Upper lobe of left lung (tissue), 6 donors: ENCODE measurements at regions not wholly inside any gene's neighbourhood (a gene's known extent, or its start where the extent isn't known, plus 50 kb on each side); places are given as distances from the start of the nearest gene placed in this dataset.
A peak's percentile ranks its signal among the peaks of the same experiment; 100 is the strongest.

Experiments used
- ATAC-seq, 2 donors: fragments of 200-7000 bp; cut with Tn5 transposase; one replicate each; pipeline ENCODE4 v1.9.1; 2022; ENCODE audit warnings: mild to moderate bottlenecking in 2 of 2, moderate library complexity in 2 of 2; ENCODE audit not compliant: low FRiP score in 2 of 2
- DNase-seq, 2 donors: peaks; one replicate each; pipeline ENCODE4 v3.0.0-alpha.2; 2019 to 2020
- H3K27ac ChIP-seq, 4 donors: fragments of 200-600 bp; sonication (generic); one replicate each; pipeline ENCODE4 v1.5.1; 2016 to 2019
- H3K27me3 ChIP-seq, 4 donors: fragments of 200-600 bp; sonication (generic); one replicate each; pipeline ENCODE4 v1.5.1; 2017 to 2019
- H3K36me3 ChIP-seq, 4 donors: fragments of 200-600 bp; sonication (generic); one replicate each; pipeline ENCODE4 v1.5.1; 2016 to 2019
- H3K4me1 ChIP-seq, 4 donors: fragments of 200-600 bp; sonication (generic); one replicate each; pipeline ENCODE4 v1.5.1; 2018 to 2019
- H3K4me3 ChIP-seq, 4 donors: fragments of 200-600 bp; sonication (generic); one replicate each; pipeline ENCODE4 v1.5.1; 2017 to 2019; ENCODE audit warnings: mild to moderate bottlenecking in 2 of 4, moderate library complexity in 1 of 4
- H3K9me3 ChIP-seq, 4 donors: fragments of 200-600 bp; sonication (generic); one replicate each; pipeline ENCODE4 v1.5.1; 2018 to 2019
- EP300 ChIP-seq, 4 donors: sonication (generic); formaldehyde crosslinking; IDR thresholded peaks; one replicate each; pipeline ENCODE4 v1.5.1; 2017; ENCODE audit warnings: antibody characterized with exemption in 4 of 4, control low read depth in 2 of 4
- POLR2A ChIP-seq, 4 donors: fragments of 450-650 bp; IDR thresholded peaks; one replicate each; pipeline ENCODE4 v1.5.1; 2016 to 2017; ENCODE audit warnings: antibody characterized with exemption in 4 of 4, mild to moderate bottlenecking in 2 of 4
- POLR2AphosphoS5 ChIP-seq, 2 donors: sonication (generic); formaldehyde crosslinking; IDR thresholded peaks; one replicate each; pipeline ENCODE4 v1.5.1; 2017; ENCODE audit warnings: antibody characterized with exemption in 2 of 2
- WGBS, 2 donors: methylation state at CpG; one replicate each; pipeline ENCODE4 v1.1.5; 2017 to 2018; 5-methylcytosine and 5-hydroxymethylcytosine counted together
- TF ChIP-seq, protein P1 (sequence below), 6 experiments: fragments of 450-650 bp in 4 of 6; fragments of 200-600 bp in 2 of 6; sonication (generic) in 2 of 6; IDR thresholded peaks; one replicate each; pipeline ENCODE4 v1.5.1; 2016 to 2019; ENCODE audit warnings: antibody characterized with exemption in 6 of 6
- donor health status: DM: no; HTN: no; CAD: no; lungs with moderate emphysema.
- donor health status: DM: no; HTN: yes; CAD: no; lungs with severe emphysema.

DNA sequence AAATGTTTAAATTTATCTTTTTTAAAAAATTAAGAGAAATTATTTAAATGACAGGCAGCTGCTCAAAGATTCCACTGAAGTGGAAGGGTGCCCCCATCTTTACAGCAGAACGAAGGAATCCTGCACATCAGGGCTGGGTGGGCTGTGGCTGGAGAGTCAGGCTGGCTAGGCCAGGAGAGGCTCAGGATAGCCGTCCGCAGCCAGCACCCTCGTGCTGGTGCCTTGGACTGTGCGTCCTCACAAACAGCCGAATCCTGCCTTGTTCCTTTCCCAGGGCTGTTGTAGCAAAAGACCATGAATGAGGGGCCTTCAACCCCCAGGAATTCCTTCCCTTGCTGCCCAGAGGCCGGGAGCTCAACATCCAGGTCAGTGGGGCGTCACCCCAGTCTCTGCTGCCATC is 64.6 kb upstream of the FCN1 start:
- DNase-seq (peak in 1 of 2 donors; percentile 6), ATAC-seq (no peak)
- WGBS, 2 donors: 77 to 84% methylated on average over 7 to 8 of the region's 8 CpGs
- Histone ChIP-seq H3K4me3 (no peak overlapping the region), H3K27me3 (no peaks in the 10 kb centered on the region), H3K9me3 (peaks cover 4 to 10% (median 8%) of the 10 kb centered on the region in 4 donors), H3K4me1 (no peaks in the 10 kb centered on the region), H3K36me3 (no peaks in the 10 kb centered on the region), H3K27ac (no peak overlapping the region)
- no peak for TF ChIP-seq EP300 (IDR thresholded peaks at IDR 0.05)
- TF ChIP-seq POLR2AphosphoS5 (IDR thresholded peaks at IDR 0.05): no peak
- no peak for TF ChIP-seq POLR2A (IDR thresholded peaks at IDR 0.05)
- TF ChIP-seq, protein P1, sequence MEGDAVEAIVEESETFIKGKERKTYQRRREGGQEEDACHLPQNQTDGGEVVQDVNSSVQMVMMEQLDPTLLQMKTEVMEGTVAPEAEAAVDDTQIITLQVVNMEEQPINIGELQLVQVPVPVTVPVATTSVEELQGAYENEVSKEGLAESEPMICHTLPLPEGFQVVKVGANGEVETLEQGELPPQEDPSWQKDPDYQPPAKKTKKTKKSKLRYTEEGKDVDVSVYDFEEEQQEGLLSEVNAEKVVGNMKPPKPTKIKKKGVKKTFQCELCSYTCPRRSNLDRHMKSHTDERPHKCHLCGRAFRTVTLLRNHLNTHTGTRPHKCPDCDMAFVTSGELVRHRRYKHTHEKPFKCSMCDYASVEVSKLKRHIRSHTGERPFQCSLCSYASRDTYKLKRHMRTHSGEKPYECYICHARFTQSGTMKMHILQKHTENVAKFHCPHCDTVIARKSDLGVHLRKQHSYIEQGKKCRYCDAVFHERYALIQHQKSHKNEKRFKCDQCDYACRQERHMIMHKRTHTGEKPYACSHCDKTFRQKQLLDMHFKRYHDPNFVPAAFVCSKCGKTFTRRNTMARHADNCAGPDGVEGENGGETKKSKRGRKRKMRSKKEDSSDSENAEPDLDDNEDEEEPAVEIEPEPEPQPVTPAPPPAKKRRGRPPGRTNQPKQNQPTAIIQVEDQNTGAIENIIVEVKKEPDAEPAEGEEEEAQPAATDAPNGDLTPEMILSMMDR (IDR thresholded peaks at IDR 0.05): no peak

DNA sequence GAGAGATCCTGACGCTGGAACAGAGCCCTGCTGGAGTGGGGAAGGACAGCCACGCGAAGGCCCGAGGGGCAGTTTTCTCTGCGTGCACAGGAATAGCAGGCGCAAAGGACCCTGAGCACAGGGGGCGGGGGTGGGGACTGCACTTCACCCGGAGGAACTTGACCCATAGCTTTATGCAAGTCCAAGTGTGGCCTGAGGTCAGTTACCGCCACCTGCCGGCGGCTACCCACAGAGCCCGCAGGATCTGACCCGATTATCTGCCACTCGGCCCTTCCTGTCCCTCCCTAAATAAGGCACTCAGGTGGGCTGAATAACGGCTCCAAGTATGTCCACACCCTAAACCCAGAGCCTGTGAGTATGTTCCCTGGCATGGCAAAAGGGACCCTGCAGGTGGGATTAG is 65.4 kb upstream of the FCN1 start:
- Histone ChIP-seq H3K4me3 (no peak overlapping the region), H3K36me3 (no peaks in the 10 kb centered on the region), H3K27ac (no peak overlapping the region), H3K9me3 (peaks cover 6 to 17% (median 9%) of the 10 kb centered on the region in 4 donors), H3K27me3 (no peaks in the 10 kb centered on the region), H3K4me1 (no peaks in the 10 kb centered on the region)
- TF ChIP-seq, protein P1 (IDR thresholded peaks at IDR 0.05): peak in 5 of 6 experiments; percentile 32 to 63 (median 37)
- no peak for TF ChIP-seq POLR2AphosphoS5 (IDR thresholded peaks at IDR 0.05)
- ATAC-seq (peak in 1 of 2 donors; percentile 61), DNase-seq (peak; percentile 55 to 87)
- WGBS, 2 donors: 29 to 37% methylated on average over 7 to 15 of the region's 15 CpGs

DNA sequence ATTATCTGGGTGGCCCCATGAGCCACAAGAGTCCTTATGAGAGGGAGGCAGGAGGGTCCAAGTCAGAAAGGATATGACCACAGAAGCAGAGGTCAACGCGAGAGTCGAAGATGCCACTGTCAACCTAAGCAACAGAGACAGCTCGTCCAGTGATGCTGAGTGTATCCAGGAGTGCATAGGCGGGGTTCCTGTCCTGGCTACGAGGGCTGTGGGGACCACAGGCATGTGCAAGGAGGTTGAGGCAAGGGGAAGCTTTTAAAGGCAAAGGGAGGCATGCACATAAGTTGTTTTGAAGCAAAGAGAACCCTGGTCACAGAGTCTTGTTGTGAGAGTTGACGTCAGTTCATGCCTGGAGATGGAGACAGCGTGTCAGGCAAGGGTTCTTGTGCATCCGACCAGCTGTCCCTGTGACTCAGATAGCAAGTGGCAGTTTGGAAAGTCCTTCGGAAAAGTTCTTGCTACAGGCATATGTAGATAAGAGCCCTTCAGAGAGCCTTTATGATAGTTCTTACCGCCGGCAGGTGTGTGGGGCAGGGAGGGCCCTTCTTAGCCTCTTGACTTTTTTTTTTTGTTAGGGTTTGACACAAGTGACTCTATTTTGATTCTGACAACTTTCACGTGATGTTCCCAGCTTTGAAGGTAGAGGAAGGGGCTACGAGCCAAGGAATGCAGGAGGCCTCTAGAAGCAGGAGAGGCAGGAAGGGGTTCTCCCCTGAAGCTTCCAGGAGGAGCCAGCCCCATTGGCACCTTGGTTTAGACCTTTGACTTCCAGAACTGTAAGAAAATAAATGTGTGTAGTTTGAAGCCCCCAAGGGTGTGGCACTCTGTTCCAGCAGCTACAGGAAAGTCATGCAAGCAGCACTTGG is 66.0 kb upstream of the FCN1 start:
- WGBS, 2 donors: 67 to 76% methylated on average over 14 of the region's 14 CpGs
- Histone ChIP-seq H3K4me1 (no peaks in the 10 kb centered on the region), H3K36me3 (no peaks in the 10 kb centered on the region), H3K9me3 (peaks cover 6 to 18% (median 9%) of the 10 kb centered on the region in 4 donors), H3K4me3 (no peak overlapping the region), H3K27ac (no peak overlapping the region), H3K27me3 (no peaks in the 10 kb centered on the region)
- TF ChIP-seq, protein P1 (IDR thresholded peaks at IDR 0.05): no peak
- TF ChIP-seq POLR2AphosphoS5 (IDR thresholded peaks at IDR 0.05) (no peak), EP300 (IDR thresholded peaks at IDR 0.05) (no peak), POLR2A (IDR thresholded peaks at IDR 0.05) (no peak)
- ATAC-seq (peak in 1 of 2 donors; percentile 16), DNase-seq (peak in 1 of 2 donors; percentile 65)

GRCh38 chr9:134984372-134985265 is 66.9 kb upstream of the FCN1 start:
- peak in 1 of 2 donors; percentile 7 for ATAC-seq
- Histone ChIP-seq H3K36me3 (no peaks in the 10 kb centered on the region), H3K4me3 (no peak overlapping the region), H3K4me1 (no peaks in the 10 kb centered on the region), H3K27ac (no peak overlapping the region), H3K9me3 (peaks cover 6 to 18% (median 9%) of the 10 kb centered on the region in 4 donors), H3K27me3 (no peaks in the 10 kb centered on the region)
- WGBS, 2 donors: 88 to 90% methylated on average over 16 to 23 of the region's 23 CpGs
- DNase-seq: peak in 1 of 2 donors; percentile 16
- TF ChIP-seq, protein P1 (IDR thresholded peaks at IDR 0.05): no peak
- TF ChIP-seq POLR2A (IDR thresholded peaks at IDR 0.05) (no peak), EP300 (IDR thresholded peaks at IDR 0.05) (no peak), POLR2AphosphoS5 (IDR thresholded peaks at IDR 0.05) (no peak)
